ENCODE measurements at regions not wholly inside any gene's neighbourhood (a gene's known extent, or its start where the extent isn't known, plus 50 kb on each side); places are given as distances from the start of the nearest gene placed in this dataset.

DNA sequence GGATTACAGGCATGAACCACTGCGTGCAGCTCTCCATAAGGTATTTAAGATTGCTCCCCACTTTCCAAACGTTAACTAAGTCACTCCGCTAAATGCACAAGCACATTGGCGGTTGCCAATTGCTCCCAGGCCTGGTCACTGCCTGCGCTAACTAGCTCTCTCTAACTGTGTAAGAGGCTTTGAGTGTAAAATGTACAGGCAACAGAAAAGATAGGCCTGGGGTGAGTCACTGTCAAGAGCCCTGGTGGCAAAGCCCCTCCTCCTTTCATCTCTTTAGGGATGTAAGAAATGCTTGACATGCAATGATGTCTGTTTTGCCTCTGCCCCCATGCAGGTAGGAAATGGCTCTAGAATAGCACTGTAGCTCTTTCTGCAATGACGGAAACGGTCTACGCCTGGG lies 329.7 kb upstream of the GATB start:
- no peak for TF ChIP-seq NFIC (IDR thresholded peaks at IDR 0.05)
- TF ChIP-seq, protein P1, sequence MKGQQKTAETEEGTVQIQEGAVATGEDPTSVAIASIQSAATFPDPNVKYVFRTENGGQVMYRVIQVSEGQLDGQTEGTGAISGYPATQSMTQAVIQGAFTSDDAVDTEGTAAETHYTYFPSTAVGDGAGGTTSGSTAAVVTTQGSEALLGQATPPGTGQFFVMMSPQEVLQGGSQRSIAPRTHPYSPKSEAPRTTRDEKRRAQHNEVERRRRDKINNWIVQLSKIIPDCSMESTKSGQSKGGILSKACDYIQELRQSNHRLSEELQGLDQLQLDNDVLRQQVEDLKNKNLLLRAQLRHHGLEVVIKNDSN (IDR thresholded peaks at IDR 0.05) = no peak
- TF ChIP-seq TCF12 (IDR thresholded peaks at IDR 0.05; ENCODE audit: low read depth) = no peak
- TF ChIP-seq CEBPB (IDR thresholded peaks at IDR 0.05) = no peak
- TF ChIP-seq EGR1 (IDR thresholded peaks at IDR 0.05) = no peak
- TF ChIP-seq CREB1 (IDR thresholded peaks at IDR 0.05; ENCODE audit: low read depth) = no peak
- TF ChIP-seq TAF1 (IDR thresholded peaks at IDR 0.05; ENCODE audit: low read depth) = no peak
- no peak for TF ChIP-seq YY1 (IDR thresholded peaks at IDR 0.05; ENCODE audit: low read depth)
- no peak for TF ChIP-seq ZBTB7A (IDR thresholded peaks at IDR 0.05; ENCODE audit: low read depth)
- TF ChIP-seq, protein P2, sequence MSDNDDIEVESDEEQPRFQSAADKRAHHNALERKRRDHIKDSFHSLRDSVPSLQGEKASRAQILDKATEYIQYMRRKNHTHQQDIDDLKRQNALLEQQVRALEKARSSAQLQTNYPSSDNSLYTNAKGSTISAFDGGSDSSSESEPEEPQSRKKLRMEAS (IDR thresholded peaks at IDR 0.05) = no peak
- no peak for TF ChIP-seq FOXM1 (IDR thresholded peaks at IDR 0.05; ENCODE audit: borderline replicate concordance, low read depth)
- no peak for TF ChIP-seq TEAD4 (IDR thresholded peaks at IDR 0.05)

- TF ChIP-seq RAD21 (IDR thresholded peaks at IDR 0.05; ENCODE audit: low read depth) = no peak
- TF ChIP-seq CREB1 (IDR thresholded peaks at IDR 0.05; ENCODE audit: low read depth) = no peak
- TF ChIP-seq TAF1 (IDR thresholded peaks at IDR 0.05; ENCODE audit: low read depth) = no peak
- TF ChIP-seq YY1 (IDR thresholded peaks at IDR 0.05; ENCODE audit: low read depth) = no peak
- no peak for TF ChIP-seq CEBPB (IDR thresholded peaks at IDR 0.05)
- TF ChIP-seq EP300 (IDR thresholded peaks at IDR 0.05; ENCODE audit: borderline replicate concordance) = no peak
- no peak for TF ChIP-seq FOXM1 (IDR thresholded peaks at IDR 0.05; ENCODE audit: borderline replicate concordance, low read depth)
- TF ChIP-seq EGR1 (IDR thresholded peaks at IDR 0.05) = no peak
- TF ChIP-seq TCF12 (IDR thresholded peaks at IDR 0.05; ENCODE audit: low read depth) = no peak
- TF ChIP-seq ZBTB7A (IDR thresholded peaks at IDR 0.05; ENCODE audit: low read depth) = no peak
- TF ChIP-seq NFIC (IDR thresholded peaks at IDR 0.05) = no peak
- TF ChIP-seq, protein P1 (IDR thresholded peaks at IDR 0.05) = no peak
- TF ChIP-seq, protein P3, sequence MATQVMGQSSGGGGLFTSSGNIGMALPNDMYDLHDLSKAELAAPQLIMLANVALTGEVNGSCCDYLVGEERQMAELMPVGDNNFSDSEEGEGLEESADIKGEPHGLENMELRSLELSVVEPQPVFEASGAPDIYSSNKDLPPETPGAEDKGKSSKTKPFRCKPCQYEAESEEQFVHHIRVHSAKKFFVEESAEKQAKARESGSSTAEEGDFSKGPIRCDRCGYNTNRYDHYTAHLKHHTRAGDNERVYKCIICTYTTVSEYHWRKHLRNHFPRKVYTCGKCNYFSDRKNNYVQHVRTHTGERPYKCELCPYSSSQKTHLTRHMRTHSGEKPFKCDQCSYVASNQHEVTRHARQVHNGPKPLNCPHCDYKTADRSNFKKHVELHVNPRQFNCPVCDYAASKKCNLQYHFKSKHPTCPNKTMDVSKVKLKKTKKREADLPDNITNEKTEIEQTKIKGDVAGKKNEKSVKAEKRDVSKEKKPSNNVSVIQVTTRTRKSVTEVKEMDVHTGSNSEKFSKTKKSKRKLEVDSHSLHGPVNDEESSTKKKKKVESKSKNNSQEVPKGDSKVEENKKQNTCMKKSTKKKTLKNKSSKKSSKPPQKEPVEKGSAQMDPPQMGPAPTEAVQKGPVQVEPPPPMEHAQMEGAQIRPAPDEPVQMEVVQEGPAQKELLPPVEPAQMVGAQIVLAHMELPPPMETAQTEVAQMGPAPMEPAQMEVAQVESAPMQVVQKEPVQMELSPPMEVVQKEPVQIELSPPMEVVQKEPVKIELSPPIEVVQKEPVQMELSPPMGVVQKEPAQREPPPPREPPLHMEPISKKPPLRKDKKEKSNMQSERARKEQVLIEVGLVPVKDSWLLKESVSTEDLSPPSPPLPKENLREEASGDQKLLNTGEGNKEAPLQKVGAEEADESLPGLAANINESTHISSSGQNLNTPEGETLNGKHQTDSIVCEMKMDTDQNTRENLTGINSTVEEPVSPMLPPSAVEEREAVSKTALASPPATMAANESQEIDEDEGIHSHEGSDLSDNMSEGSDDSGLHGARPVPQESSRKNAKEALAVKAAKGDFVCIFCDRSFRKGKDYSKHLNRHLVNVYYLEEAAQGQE (IDR thresholded peaks at IDR 0.05; ENCODE audit: low read depth) = no peak
- no peak for TF ChIP-seq TEAD4 (IDR thresholded peaks at IDR 0.05)
- TF ChIP-seq, protein P2 (IDR thresholded peaks at IDR 0.05) = no peak
These were observed 328.8 kb upstream of the GATB start for GRCh38 chr4:152089584-152089983.

- TF ChIP-seq CEBPB (IDR thresholded peaks at IDR 0.05) = no peak
- TF ChIP-seq RAD21 (IDR thresholded peaks at IDR 0.05; ENCODE audit: low read depth) = no peak
- TF ChIP-seq ZBTB7A (IDR thresholded peaks at IDR 0.05; ENCODE audit: low read depth) = no peak
- no peak for TF ChIP-seq EP300 (IDR thresholded peaks at IDR 0.05; ENCODE audit: borderline replicate concordance)
- TF ChIP-seq TEAD4 (IDR thresholded peaks at IDR 0.05) = no peak
- no peak for TF ChIP-seq CREB1 (IDR thresholded peaks at IDR 0.05; ENCODE audit: low read depth)
- TF ChIP-seq, protein P3 (IDR thresholded peaks at IDR 0.05; ENCODE audit: low read depth) = no peak
- TF ChIP-seq YY1 (IDR thresholded peaks at IDR 0.05; ENCODE audit: low read depth) = no peak
- TF ChIP-seq, protein P1 (IDR thresholded peaks at IDR 0.05) = no peak
- TF ChIP-seq NFIC (IDR thresholded peaks at IDR 0.05) = no peak
- TF ChIP-seq, protein P2 (IDR thresholded peaks at IDR 0.05) = no peak
- TF ChIP-seq TAF1 (IDR thresholded peaks at IDR 0.05; ENCODE audit: low read depth) = no peak
- no peak for TF ChIP-seq FOXM1 (IDR thresholded peaks at IDR 0.05; ENCODE audit: borderline replicate concordance, low read depth)
- no peak for TF ChIP-seq TCF12 (IDR thresholded peaks at IDR 0.05; ENCODE audit: low read depth)
- TF ChIP-seq EGR1 (IDR thresholded peaks at IDR 0.05) = no peak
These were observed 326.5 kb upstream of the GATB start for GRCh38 chr4:152087335-152087734.

GRCh38 chr4:152085657-152086056 lies 324.9 kb upstream of the GATB start:
- TF ChIP-seq FOXM1 (IDR thresholded peaks at IDR 0.05; ENCODE audit: borderline replicate concordance, low read depth) (no peak), RAD21 (IDR thresholded peaks at IDR 0.05; ENCODE audit: low read depth) (no peak), EP300 (IDR thresholded peaks at IDR 0.05; ENCODE audit: borderline replicate concordance) (no peak), TCF12 (IDR thresholded peaks at IDR 0.05; ENCODE audit: low read depth) (no peak), TEAD4 (IDR thresholded peaks at IDR 0.05) (no peak), TAF1 (IDR thresholded peaks at IDR 0.05; ENCODE audit: low read depth) (no peak), CEBPB (IDR thresholded peaks at IDR 0.05) (no peak), NFIC (IDR thresholded peaks at IDR 0.05) (no peak), ZBTB7A (IDR thresholded peaks at IDR 0.05; ENCODE audit: low read depth) (no peak), YY1 (IDR thresholded peaks at IDR 0.05; ENCODE audit: low read depth) (no peak), EGR1 (IDR thresholded peaks at IDR 0.05) (no peak), CREB1 (IDR thresholded peaks at IDR 0.05; ENCODE audit: low read depth) (no peak)
- TF ChIP-seq, protein P1 (IDR thresholded peaks at IDR 0.05) = no peak
- TF ChIP-seq, protein P2 (IDR thresholded peaks at IDR 0.05) = no peak
- TF ChIP-seq, protein P3 (IDR thresholded peaks at IDR 0.05; ENCODE audit: low read depth) = no peak
